ENCODE measurements at regions not wholly inside any gene's neighbourhood (a gene's known extent, or its start where the extent isn't known, plus 50 kb on each side); places are given as distances from the start of the nearest gene placed in this dataset.
"Not testable (repeated sequence)": the region's sequence is repeated elsewhere in the genome, so short reads cannot be mapped to it uniquely, and the experiment has no call there.

- no peak overlapping the region for H3K4me2 ChIP-seq (ENCODE audit: low read length)
- no peaks in the 10 kb centered on the region for H3K27me3 ChIP-seq (ENCODE audit: control insufficient read depth, insufficient read depth, low read length)
- no peaks in the 10 kb centered on the region for H3K9me3 ChIP-seq (ENCODE audit: control insufficient read depth, low read length)
- H3K27ac ChIP-seq, result no peak overlapping the region
- TF ChIP-seq CTCF (IDR thresholded peaks at IDR 0.05), result no peak
- no peak overlapping the region for H3K4me3 ChIP-seq (ENCODE audit: low read depth, low read length)
- H3K36me3 ChIP-seq (ENCODE audit: control insufficient read depth, insufficient read depth, low read length), result no peaks in the 10 kb centered on the region
- H3K79me2 ChIP-seq, result no peaks in the 10 kb centered on the region
- H2AFZ ChIP-seq, result no peak overlapping the region
- no peak overlapping the region for H3K9ac ChIP-seq
- H3K4me1 ChIP-seq, result no peaks in the 10 kb centered on the region
Measured at GRCh38 chr13:27348461-27348860, 76.0 kb upstream of the GTF3A start.

- H3K79me2 ChIP-seq, result no peaks in the 10 kb centered on the region
- H3K4me2 ChIP-seq (ENCODE audit: low read length), result no peak overlapping the region
- no peaks in the 10 kb centered on the region for H3K4me1 ChIP-seq
- H3K36me3 ChIP-seq (ENCODE audit: control insufficient read depth, insufficient read depth, low read length), result no peaks in the 10 kb centered on the region
- no peak overlapping the region for H3K4me3 ChIP-seq (ENCODE audit: low read depth, low read length)
- no peak overlapping the region for H3K9ac ChIP-seq
- no peaks in the 10 kb centered on the region for H3K9me3 ChIP-seq (ENCODE audit: control insufficient read depth, low read length)
- no peak overlapping the region for H2AFZ ChIP-seq
- TF ChIP-seq CTCF (IDR thresholded peaks at IDR 0.05), result no peak
- no peak overlapping the region for H3K27ac ChIP-seq
- no peaks in the 10 kb centered on the region for H3K27me3 ChIP-seq (ENCODE audit: control insufficient read depth, insufficient read depth, low read length)
Measured at GRCh38 chr13:27349458-27349857, 75.0 kb upstream of the GTF3A start.

- not testable (repeated sequence) for H3K9me3 ChIP-seq (ENCODE audit: control insufficient read depth, low read length); H3K27me3 ChIP-seq (ENCODE audit: control insufficient read depth, insufficient read depth, low read length)
Measured at GRCh38 chr13:27350825-27351224, 73.6 kb upstream of the GTF3A start.

GRCh38 chr13:27352698-27353097 is 71.7 kb upstream of the GTF3A start:
- H3K27me3 ChIP-seq (ENCODE audit: control insufficient read depth, insufficient read depth, low read length), result no peaks in the 10 kb centered on the region
- H3K9me3 ChIP-seq (ENCODE audit: control insufficient read depth, low read length), result no peaks in the 10 kb centered on the region
- no peaks in the 10 kb centered on the region for H3K36me3 ChIP-seq (ENCODE audit: control insufficient read depth, insufficient read depth, low read length)
- no peak overlapping the region for H3K4me2 ChIP-seq (ENCODE audit: low read length)
- H2AFZ ChIP-seq, result no peak overlapping the region
- no peak for TF ChIP-seq CTCF (IDR thresholded peaks at IDR 0.05)
- H3K4me1 ChIP-seq, result no peaks in the 10 kb centered on the region
- no peak overlapping the region for H3K27ac ChIP-seq
- no peak overlapping the region for H3K4me3 ChIP-seq (ENCODE audit: low read depth, low read length)
- no peak overlapping the region for H3K9ac ChIP-seq
- H3K79me2 ChIP-seq, result no peaks in the 10 kb centered on the region

More at GRCh38 chr13:27350825-27351224, 73.6 kb upstream of the GTF3A start:
- H2AFZ ChIP-seq; H3K79me2 ChIP-seq; H3K4me3 ChIP-seq (ENCODE audit: low read depth, low read length); H3K27ac ChIP-seq; H3K36me3 ChIP-seq (ENCODE audit: control insufficient read depth, insufficient read depth, low read length); H3K9ac ChIP-seq; H3K4me2 ChIP-seq (ENCODE audit: low read length); H3K4me1 ChIP-seq: not testable (repeated sequence)

- no peaks in the 10 kb centered on the region for H3K9me3 ChIP-seq (ENCODE audit: control insufficient read depth, low read length)
- no peak for TF ChIP-seq CTCF (IDR thresholded peaks at IDR 0.05)
- no peaks in the 10 kb centered on the region for H3K36me3 ChIP-seq (ENCODE audit: control insufficient read depth, insufficient read depth, low read length)
- no peak overlapping the region for H3K4me3 ChIP-seq (ENCODE audit: low read depth, low read length)
- no peaks in the 10 kb centered on the region for H3K27me3 ChIP-seq (ENCODE audit: control insufficient read depth, insufficient read depth, low read length)
- no peaks in the 10 kb centered on the region for H3K79me2 ChIP-seq
- no peak overlapping the region for H3K27ac ChIP-seq
- H3K4me1 ChIP-seq, result no peaks in the 10 kb centered on the region
- H3K4me2 ChIP-seq (ENCODE audit: low read length), result no peak overlapping the region
- H3K9ac ChIP-seq, result no peak overlapping the region
- H2AFZ ChIP-seq, result no peak overlapping the region
Measured at GRCh38 chr13:27353166-27353583, 71.2 kb upstream of the GTF3A start.

Measured in parathyroid adenoma (tissue), 2 donors.